DND-41 (cell line): ENCODE measurements at regions not wholly inside any gene's neighbourhood (a gene's known extent, or its start where the extent isn't known, plus 50 kb on each side); places are given as distances from the start of the nearest gene placed in this dataset.

Experiments used
- ATAC-seq: fragments of 200-7000 bp; cut with Tn5 transposase; 3 replicates; pipeline ENCODE4 v1.9.1; 2021; ENCODE audit warnings: low read depth; ENCODE audit not compliant: insufficient read depth
- DNase-seq: peaks from one replicate; pipeline ENCODE4 v3.0.0-alpha.2; 2020
- H2AFZ ChIP-seq: 2 replicates; pipeline ENCODE4 v1.6.0; 2012; ENCODE audit warnings: low read depth, low read length
- H3K27ac ChIP-seq: 2 replicates; pipeline ENCODE4 v1.5.1; 2012; ENCODE audit warnings: low read length, inconsistent platforms
- H3K27me3 ChIP-seq: fragments of 200-600 bp; sonication (generic); 2 replicates; pipeline ENCODE4 v1.6.0; 2012; ENCODE audit warnings: low read length, mild to moderate bottlenecking, inconsistent platforms; ENCODE audit not compliant: insufficient read depth, poor library complexity
- H3K36me3 ChIP-seq: 2 replicates; pipeline ENCODE4 v1.5.1; 2012; ENCODE audit warnings: low read length, inconsistent platforms; ENCODE audit not compliant: insufficient read depth
- H3K4me1 ChIP-seq: 2 replicates; pipeline ENCODE4 v1.5.1; 2012; ENCODE audit warnings: mild to moderate bottlenecking, low read length; ENCODE audit not compliant: insufficient read depth
- H3K4me2 ChIP-seq: 2 replicates; pipeline ENCODE4 v1.6.0; 2012; ENCODE audit warnings: mild to moderate bottlenecking, moderate library complexity, low read length, inconsistent platforms; ENCODE audit not compliant: insufficient read depth
- H3K4me3 ChIP-seq, 2 experiments: fragments of 200-600 bp in 1 of 2; shearing (Covaris generic) in 1 of 2; 2 replicates each; pipeline ENCODE4 v1.5.1; 2012 to 2016; ENCODE audit warnings: inconsistent platforms in 2 of 2, low read length in 2 of 2, mild to moderate bottlenecking in 2 of 2, low read depth in 1 of 2, moderate library complexity in 1 of 2
- H3K79me2 ChIP-seq: 2 replicates; pipeline ENCODE4 v1.6.0; 2012; ENCODE audit warnings: low read length, inconsistent platforms; ENCODE audit not compliant: insufficient read depth
- H3K9ac ChIP-seq: 2 replicates; pipeline ENCODE4 v1.6.0; 2012; ENCODE audit warnings: low read depth, mild to moderate bottlenecking, inconsistent platforms, low read length, moderate library complexity
- H3K9me3 ChIP-seq: 2 replicates; pipeline ENCODE4 v1.5.1; 2012; ENCODE audit warnings: low read length, moderate library complexity, mild to moderate bottlenecking, inconsistent platforms; ENCODE audit not compliant: insufficient read depth, severe bottlenecking
- H4K20me1 ChIP-seq: 2 replicates; pipeline ENCODE4 v1.6.0; 2012; ENCODE audit warnings: low read length; ENCODE audit not compliant: insufficient read depth
- CTCF ChIP-seq: IDR thresholded peaks from 2 replicates; pipeline ENCODE4 v1.5.1; 2012; ENCODE audit warnings: borderline replicate concordance, low read length, moderate library complexity, mild to moderate bottlenecking; ENCODE audit not compliant: poor library complexity, severe bottlenecking; ENCODE audit errors: extremely low read depth
- EZH2 ChIP-seq: IDR thresholded peaks from 3 replicates; pipeline ENCODE4 v1.6.1; 2012; ENCODE audit warnings: borderline replicate concordance, low read depth, mild to moderate bottlenecking, moderate library complexity, low read length, inconsistent platforms; ENCODE audit not compliant: severe bottlenecking

GRCh38 chr16:35234679-35235078 is 1775.3 kb downstream of the TP53TG3F start:
- Histone ChIP-seq H3K4me1 (no peaks in the 10 kb centered on the region), H3K9me3 (peaks cover 7% of the 10 kb centered on the region), H3K27ac (no peak overlapping the region), H3K79me2 (no peaks in the 10 kb centered on the region), H3K4me2 (no peak overlapping the region), H3K9ac (no peak overlapping the region), H3K27me3 (no peaks in the 10 kb centered on the region), H3K4me3 (no peak overlapping the region), H3K36me3 (no peaks in the 10 kb centered on the region), H2AFZ (no peak overlapping the region), H4K20me1 (no peaks in the 10 kb centered on the region)
- no peak for DNase-seq
- no peak for TF ChIP-seq CTCF
- TF ChIP-seq EZH2: no peak
- ATAC-seq: no peak

- H3K79me2 ChIP-seq: no peaks in the 10 kb centered on the region
- no peak overlapping the region for H3K9ac ChIP-seq
- no peaks in the 10 kb centered on the region for H3K36me3 ChIP-seq
- no peak overlapping the region for H3K4me2 ChIP-seq
- no peaks in the 10 kb centered on the region for H4K20me1 ChIP-seq
- no peak overlapping the region for H3K27ac ChIP-seq
- H3K27me3 ChIP-seq: no peaks in the 10 kb centered on the region
- H3K4me1 ChIP-seq: no peaks in the 10 kb centered on the region
- DNase-seq: no peak
- H3K9me3 ChIP-seq: no peaks in the 10 kb centered on the region
- H2AFZ ChIP-seq: no peak overlapping the region
- H3K4me3 ChIP-seq: no peak overlapping the region
- no peak for ATAC-seq
- TF ChIP-seq EZH2 (no peak), CTCF (no peak)
Measured at GRCh38 chr16:35239561-35239960, 1780.1 kb downstream of the TP53TG3F start.

- Histone ChIP-seq H3K4me2 (no peak overlapping the region), H3K4me1 (no peaks in the 10 kb centered on the region), H3K36me3 (no peaks in the 10 kb centered on the region), H3K9me3 (no peaks in the 10 kb centered on the region), H4K20me1 (no peaks in the 10 kb centered on the region), H3K27me3 (no peaks in the 10 kb centered on the region), H3K27ac (no peak overlapping the region), H2AFZ (no peak overlapping the region), H3K79me2 (no peaks in the 10 kb centered on the region), H3K9ac (no peak overlapping the region), H3K4me3 (no peak overlapping the region)
- TF ChIP-seq EZH2 (no peak), CTCF (no peak)
- DNase-seq (no peak), ATAC-seq (no peak)
Measured at GRCh38 chr16:35249051-35249450, 1789.6 kb downstream of the TP53TG3F start.

GRCh38 chr16:35252356-35252936 is 1793.0 kb downstream of the TP53TG3F start:
- Histone ChIP-seq H3K36me3 (no peaks in the 10 kb centered on the region), H3K4me3 (no peak overlapping the region), H2AFZ (no peak overlapping the region), H3K9me3 (no peaks in the 10 kb centered on the region), H3K4me2 (no peak overlapping the region), H3K27ac (no peak overlapping the region), H3K9ac (no peak overlapping the region), H3K27me3 (no peaks in the 10 kb centered on the region), H3K79me2 (no peaks in the 10 kb centered on the region), H4K20me1 (no peaks in the 10 kb centered on the region), H3K4me1 (no peaks in the 10 kb centered on the region)
- DNase-seq (no peak), ATAC-seq (no peak)
- TF ChIP-seq EZH2 (no peak), CTCF (no peak)
